ENCODE measurements at regions not wholly inside any gene's neighbourhood (a gene's known extent, or its start where the extent isn't known, plus 50 kb on each side); places are given as distances from the start of the nearest gene placed in this dataset.

- Histone ChIP-seq H2AFZ (ENCODE audit: low read length, unreplicated experiment) (no peak overlapping the region), H3K4me1 (ENCODE audit: control insufficient read depth, insufficient read depth, low read length, unreplicated experiment) (peaks cover 32% of the 10 kb centered on the region), H3K4me3 (ENCODE audit: low read depth, low read length) (no peak overlapping the region; the same call in 1 of the 2 replicates), H3K27ac (ENCODE audit: low read depth, low read length) (peak overlapping the region; percentile 58), H3K79me2 (ENCODE audit: control insufficient read depth, insufficient read depth, low read length, unreplicated experiment) (no peaks in the 10 kb centered on the region), H3K36me3 (ENCODE audit: insufficient read depth, low read length) (no peaks in the 10 kb centered on the region), H3K27me3 (ENCODE audit: insufficient read depth, low read length) (no peaks in the 10 kb centered on the region)
Observed at GRCh38 chr9:81146684-81147337, 542.5 kb downstream of the TLE1 start.

GRCh38 chr9:81146241-81146640 is 543.1 kb downstream of the TLE1 start:
- H3K36me3 ChIP-seq (ENCODE audit: insufficient read depth, low read length) = no peaks in the 10 kb centered on the region
- no peaks in the 10 kb centered on the region for H3K79me2 ChIP-seq (ENCODE audit: control insufficient read depth, insufficient read depth, low read length, unreplicated experiment)
- H3K4me3 ChIP-seq (ENCODE audit: low read depth, low read length) = no peak overlapping the region; the same call in 1 of the 2 replicates
- peaks cover 32% of the 10 kb centered on the region for H3K4me1 ChIP-seq (ENCODE audit: control insufficient read depth, insufficient read depth, low read length, unreplicated experiment)
- no peaks in the 10 kb centered on the region for H3K27me3 ChIP-seq (ENCODE audit: insufficient read depth, low read length)
- H3K27ac ChIP-seq (ENCODE audit: low read depth, low read length) = peak overlapping the region; percentile 58
- no peak overlapping the region for H2AFZ ChIP-seq (ENCODE audit: low read length, unreplicated experiment)

- Histone ChIP-seq H2AFZ (ENCODE audit: low read length, unreplicated experiment) (peak overlapping the region; percentile 69), H3K27ac (ENCODE audit: low read depth, low read length) (0 out of 2 replicates have a peak overlapping the region, but pooled peaks have one; percentile 58), H3K4me1 (ENCODE audit: control insufficient read depth, insufficient read depth, low read length, unreplicated experiment) (peaks cover 32% of the 10 kb centered on the region), H3K27me3 (ENCODE audit: insufficient read depth, low read length) (no peaks in the 10 kb centered on the region), H3K79me2 (ENCODE audit: control insufficient read depth, insufficient read depth, low read length, unreplicated experiment) (no peaks in the 10 kb centered on the region), H3K4me3 (ENCODE audit: low read depth, low read length) (peak overlapping the region; percentile 11; the same call in 1 of the 2 replicates), H3K36me3 (ENCODE audit: insufficient read depth, low read length) (no peaks in the 10 kb centered on the region)
Observed at GRCh38 chr9:81145331-81145963, 543.9 kb downstream of the TLE1 start.

GRCh38 chr9:81141961-81142360 is 547.4 kb downstream of the TLE1 start:
- H3K27me3 ChIP-seq (ENCODE audit: insufficient read depth, low read length) = peaks cover 13% of the 10 kb centered on the region; the same call in 1 of the 2 replicates
- H3K4me3 ChIP-seq (ENCODE audit: low read depth, low read length) = no peak overlapping the region
- H3K4me1 ChIP-seq (ENCODE audit: control insufficient read depth, insufficient read depth, low read length, unreplicated experiment) = peaks cover 25% of the 10 kb centered on the region
- no peak overlapping the region for H3K27ac ChIP-seq (ENCODE audit: low read depth, low read length)
- no peaks in the 10 kb centered on the region for H3K79me2 ChIP-seq (ENCODE audit: control insufficient read depth, insufficient read depth, low read length, unreplicated experiment)
- H3K36me3 ChIP-seq (ENCODE audit: insufficient read depth, low read length) = no peaks in the 10 kb centered on the region
- no peak overlapping the region for H2AFZ ChIP-seq (ENCODE audit: low read length, unreplicated experiment)

GRCh38 chr9:81137976-81138568 is 551.3 kb downstream of the TLE1 start:
- H3K36me3 ChIP-seq (ENCODE audit: insufficient read depth, low read length) = no peaks in the 10 kb centered on the region
- H2AFZ ChIP-seq (ENCODE audit: low read length, unreplicated experiment) = no peak overlapping the region
- peaks cover 14% of the 10 kb centered on the region; the same call in 1 of the 2 replicates for H3K27me3 ChIP-seq (ENCODE audit: insufficient read depth, low read length)
- H3K4me1 ChIP-seq (ENCODE audit: control insufficient read depth, insufficient read depth, low read length, unreplicated experiment) = no peaks in the 10 kb centered on the region
- H3K27ac ChIP-seq (ENCODE audit: low read depth, low read length) = no peak overlapping the region
- no peaks in the 10 kb centered on the region for H3K79me2 ChIP-seq (ENCODE audit: control insufficient read depth, insufficient read depth, low read length, unreplicated experiment)
- no peak overlapping the region for H3K4me3 ChIP-seq (ENCODE audit: low read depth, low read length)

GRCh38 chr9:81132796-81133195 is 556.6 kb downstream of the TLE1 start:
- Histone ChIP-seq H2AFZ (ENCODE audit: low read length, unreplicated experiment) (no peak overlapping the region), H3K4me1 (ENCODE audit: control insufficient read depth, insufficient read depth, low read length, unreplicated experiment) (no peaks in the 10 kb centered on the region), H3K79me2 (ENCODE audit: control insufficient read depth, insufficient read depth, low read length, unreplicated experiment) (no peaks in the 10 kb centered on the region), H3K36me3 (ENCODE audit: insufficient read depth, low read length) (no peaks in the 10 kb centered on the region), H3K27ac (ENCODE audit: low read depth, low read length) (no peak overlapping the region), H3K4me3 (ENCODE audit: low read depth, low read length) (no peak overlapping the region), H3K27me3 (ENCODE audit: insufficient read depth, low read length) (peaks cover 6% of the 10 kb centered on the region; the same call in 1 of the 2 replicates)

- Histone ChIP-seq H3K27ac (ENCODE audit: low read depth, low read length) (no peak overlapping the region), H3K4me3 (ENCODE audit: low read depth, low read length) (no peak overlapping the region), H2AFZ (ENCODE audit: low read length, unreplicated experiment) (no peak overlapping the region), H3K27me3 (ENCODE audit: insufficient read depth, low read length) (peaks cover 5% of the 10 kb centered on the region; the same call in 1 of the 2 replicates), H3K36me3 (ENCODE audit: insufficient read depth, low read length) (no peaks in the 10 kb centered on the region), H3K4me1 (ENCODE audit: control insufficient read depth, insufficient read depth, low read length, unreplicated experiment) (no peaks in the 10 kb centered on the region), H3K79me2 (ENCODE audit: control insufficient read depth, insufficient read depth, low read length, unreplicated experiment) (no peaks in the 10 kb centered on the region)
Observed at GRCh38 chr9:81132318-81132717, 557.0 kb downstream of the TLE1 start.

GRCh38 chr9:81128701-81129100 is 560.6 kb downstream of the TLE1 start:
- H2AFZ ChIP-seq (ENCODE audit: low read length, unreplicated experiment) = no peak overlapping the region
- no peaks in the 10 kb centered on the region for H3K79me2 ChIP-seq (ENCODE audit: control insufficient read depth, insufficient read depth, low read length, unreplicated experiment)
- H3K4me1 ChIP-seq (ENCODE audit: control insufficient read depth, insufficient read depth, low read length, unreplicated experiment) = peaks cover 16% of the 10 kb centered on the region
- no peak overlapping the region for H3K27ac ChIP-seq (ENCODE audit: low read depth, low read length)
- no peaks in the 10 kb centered on the region for H3K36me3 ChIP-seq (ENCODE audit: insufficient read depth, low read length)
- H3K4me3 ChIP-seq (ENCODE audit: low read depth, low read length) = no peak overlapping the region
- H3K27me3 ChIP-seq (ENCODE audit: insufficient read depth, low read length) = no peaks in the 10 kb centered on the region

GRCh38 chr9:81125446-81126092 is 563.8 kb downstream of the TLE1 start:
- Histone ChIP-seq H3K36me3 (ENCODE audit: insufficient read depth, low read length) (no peaks in the 10 kb centered on the region), H3K27ac (ENCODE audit: low read depth, low read length) (peak overlapping the region; percentile 67), H3K27me3 (ENCODE audit: insufficient read depth, low read length) (no peaks in the 10 kb centered on the region), H2AFZ (ENCODE audit: low read length, unreplicated experiment) (peak overlapping the region; percentile 44), H3K79me2 (ENCODE audit: control insufficient read depth, insufficient read depth, low read length, unreplicated experiment) (no peaks in the 10 kb centered on the region), H3K4me3 (ENCODE audit: low read depth, low read length) (peak overlapping the region; percentile 39; the same call in 1 of the 2 replicates), H3K4me1 (ENCODE audit: control insufficient read depth, insufficient read depth, low read length, unreplicated experiment) (peaks cover 16% of the 10 kb centered on the region)

GRCh38 chr9:81123526-81123925 is 565.8 kb downstream of the TLE1 start:
- no peaks in the 10 kb centered on the region for H3K79me2 ChIP-seq (ENCODE audit: control insufficient read depth, insufficient read depth, low read length, unreplicated experiment)
- no peaks in the 10 kb centered on the region for H3K27me3 ChIP-seq (ENCODE audit: insufficient read depth, low read length)
- H2AFZ ChIP-seq (ENCODE audit: low read length, unreplicated experiment) = no peak overlapping the region
- H3K4me3 ChIP-seq (ENCODE audit: low read depth, low read length) = no peak overlapping the region
- no peaks in the 10 kb centered on the region for H3K36me3 ChIP-seq (ENCODE audit: insufficient read depth, low read length)
- H3K4me1 ChIP-seq (ENCODE audit: control insufficient read depth, insufficient read depth, low read length, unreplicated experiment) = peaks cover 16% of the 10 kb centered on the region
- H3K27ac ChIP-seq (ENCODE audit: low read depth, low read length) = no peak overlapping the region
